ENCODE measurements at regions not wholly inside any gene's neighbourhood (a gene's known extent, or its start where the extent isn't known, plus 50 kb on each side); places are given as distances from the start of the nearest gene placed in this dataset.
"Not testable (repeated sequence)": the region's sequence is repeated elsewhere in the genome, so short reads cannot be mapped to it uniquely, and the experiment has no call there.

GRCh38 chr12:131318045-131318685 is 364.5 kb downstream of the ADGRD1 start:
- DNase-seq = no peak

GRCh38 chr12:131321988-131322387 is 368.3 kb downstream of the ADGRD1 start:
- DNase-seq = no peak

- not testable (repeated sequence) for DNase-seq
Measured at GRCh38 chr12:131322460-131322859, 368.8 kb downstream of the ADGRD1 start.

- no peak for DNase-seq
Measured at GRCh38 chr12:131323879-131324278, 370.2 kb downstream of the ADGRD1 start.

GRCh38 chr12:131327521-131328488 is 374.1 kb downstream of the ADGRD1 start:
- no peak for DNase-seq

GRCh38 chr12:131328861-131329845 is 375.4 kb downstream of the ADGRD1 start:
- DNase-seq = not testable (repeated sequence)

GRCh38 chr12:131330106-131330815 is 376.6 kb downstream of the ADGRD1 start:
- no peak for DNase-seq

GRCh38 chr12:131331148-131331750 is 377.5 kb downstream of the ADGRD1 start:
- no peak for DNase-seq

GRCh38 chr12:131332224-131332623 is 378.5 kb downstream of the ADGRD1 start:
- no peak for DNase-seq

GRCh38 chr12:131333136-131333535 is 377.8 kb upstream of the SFSWAP start:
- no peak for DNase-seq

- DNase-seq = no peak
Measured at GRCh38 chr12:131333621-131334440, 377.1 kb upstream of the SFSWAP start.

- DNase-seq = no peak
Measured at GRCh38 chr12:131334835-131335234, 376.1 kb upstream of the SFSWAP start.

GRCh38 chr12:131335456-131335855 is 375.4 kb upstream of the SFSWAP start:
- DNase-seq = no peak

GRCh38 chr12:131337861-131338260 is 373.0 kb upstream of the SFSWAP start:
- DNase-seq = not testable (repeated sequence)

GRCh38 chr12:131340616-131341210 is 370.2 kb upstream of the SFSWAP start:
- DNase-seq = no peak

GRCh38 chr12:131341608-131342007 is 369.3 kb upstream of the SFSWAP start:
- not testable (repeated sequence) for DNase-seq

GRCh38 chr12:131343436-131343835 is 367.5 kb upstream of the SFSWAP start:
- DNase-seq = not testable (repeated sequence)

GRCh38 chr12:131344715-131345520 is 366.0 kb upstream of the SFSWAP start:
- not testable (repeated sequence) for DNase-seq
